UCSD-AML1 (cell line): ENCODE measurements at regions not wholly inside any gene's neighbourhood (a gene's known extent, or its start where the extent isn't known, plus 50 kb on each side); places are given as distances from the start of the nearest gene placed in this dataset.

Source experiments
- DNase-seq: peaks from one replicate; lab custom pipeline; 2025; ENCODE audit not compliant: unreplicated experiment; lab: John Stamatoyannopoulos, UW

DNA sequence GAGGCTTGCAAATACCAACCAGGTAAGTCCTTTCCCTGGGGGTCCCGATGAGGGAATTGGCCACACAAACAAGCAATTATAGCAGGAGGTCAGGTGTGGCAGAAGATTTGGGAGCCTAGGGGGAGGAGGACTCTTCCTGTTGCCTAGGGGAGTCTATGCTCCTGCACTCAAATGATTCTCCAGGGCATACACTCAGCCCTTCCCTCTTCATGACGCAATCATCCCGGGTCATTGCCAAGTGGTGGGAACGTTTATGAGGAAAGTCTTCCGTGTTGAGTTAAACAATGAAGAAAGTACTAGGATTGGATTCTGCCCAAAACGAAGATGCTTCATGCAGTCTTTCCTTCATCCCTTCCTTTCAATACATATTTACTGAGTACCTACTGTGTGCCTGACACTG lies 186.5 kb upstream of the TSHZ2 start:
- no peak for DNase-seq

DNA sequence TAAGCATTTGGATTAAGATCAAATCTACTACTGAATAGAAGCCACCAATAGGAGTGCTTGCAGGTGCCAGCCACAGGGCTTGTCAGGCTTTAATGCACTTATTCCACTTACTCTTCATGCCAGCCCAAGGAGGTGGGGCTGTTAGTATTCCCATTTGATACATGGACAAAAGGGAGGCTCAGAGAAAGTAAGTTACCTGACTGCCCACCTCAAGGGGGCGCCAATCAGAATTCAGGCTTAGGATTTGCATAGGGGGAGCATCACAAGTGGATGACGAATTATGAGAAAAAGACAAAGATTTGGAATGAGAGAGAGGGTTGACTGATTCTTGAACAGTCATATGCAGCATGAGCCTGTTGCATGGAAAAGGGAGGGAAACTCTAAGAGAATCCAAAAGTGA lies 188.4 kb upstream of the TSHZ2 start:
- DNase-seq = no peak

GRCh38 chr20:52780462-52780861 lies 191.7 kb upstream of the TSHZ2 start:
- DNase-seq = no peak

DNA sequence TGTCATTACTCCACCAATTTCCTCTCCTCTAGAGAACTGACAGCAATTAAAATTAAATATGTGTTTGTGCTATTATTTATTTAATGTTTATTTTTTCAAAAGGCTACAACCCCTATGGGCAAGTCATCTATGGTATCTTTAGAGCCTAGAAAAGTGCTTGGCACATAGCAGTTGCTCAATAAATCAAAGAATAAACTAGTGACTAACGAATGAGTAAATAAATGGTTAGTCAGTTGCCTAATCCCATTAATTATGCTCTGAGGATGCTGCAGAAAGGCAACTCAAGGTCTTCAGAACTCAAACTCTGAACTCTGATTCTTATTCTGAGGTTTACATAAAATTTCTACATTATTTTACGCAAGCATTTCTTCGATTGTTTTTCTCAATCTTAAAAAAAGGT lies 193.0 kb upstream of the TSHZ2 start:
- no peak for DNase-seq

DNA sequence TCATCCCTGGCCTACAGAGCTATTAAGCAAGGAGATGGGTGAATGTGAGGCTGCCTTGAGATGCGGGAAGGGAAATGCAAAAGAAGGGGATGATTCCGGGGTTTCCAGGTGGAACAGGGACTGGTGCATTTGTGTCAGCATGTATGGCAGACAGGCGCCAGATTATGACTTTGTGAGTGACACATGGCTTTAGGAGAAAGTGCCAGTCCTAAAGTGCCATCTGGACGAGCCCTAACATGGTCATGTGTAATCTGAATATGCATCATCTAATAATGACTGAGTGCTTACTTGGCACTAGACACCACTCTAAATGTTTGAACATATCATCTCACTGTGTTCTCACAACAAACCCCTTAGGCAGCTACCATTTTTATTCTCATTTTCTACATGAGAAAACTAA lies 195.0 kb upstream of the TSHZ2 start:
- no peak for DNase-seq

- DNase-seq = no peak
Observed at GRCh38 chr20:52775786-52776185, 196.4 kb upstream of the TSHZ2 start.

GRCh38 chr20:52768694-52769093 lies 203.5 kb upstream of the TSHZ2 start:
- no peak for DNase-seq

- DNase-seq = no peak
Observed at GRCh38 chr20:52766645-52767435, 205.3 kb upstream of the TSHZ2 start.

DNA sequence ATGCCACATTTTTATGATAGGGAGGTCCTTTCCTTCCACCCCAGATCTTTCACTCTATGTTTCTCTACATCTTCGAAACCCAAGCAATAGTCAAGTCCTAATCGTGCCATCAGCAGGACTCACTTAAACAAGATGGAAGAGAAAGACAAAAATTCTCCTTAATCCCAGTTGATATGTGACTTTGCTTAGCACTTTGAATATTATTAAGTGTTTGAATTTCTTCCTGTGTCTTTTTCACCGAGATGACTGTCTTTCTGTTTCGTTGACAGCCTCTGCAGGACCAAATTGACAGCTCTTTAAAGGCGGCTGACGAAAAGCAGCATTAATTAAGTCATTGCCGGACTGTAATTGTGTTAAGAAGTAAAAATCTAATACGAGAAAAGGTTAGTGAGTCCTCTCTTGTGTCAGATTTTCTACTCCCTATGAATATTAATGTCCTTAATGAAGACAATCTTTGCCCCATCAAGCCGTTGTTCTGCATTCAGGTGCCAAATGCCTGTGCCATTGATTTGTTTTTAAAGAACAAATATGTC lies 208.8 kb upstream of the TSHZ2 start:
- DNase-seq = no peak

DNA sequence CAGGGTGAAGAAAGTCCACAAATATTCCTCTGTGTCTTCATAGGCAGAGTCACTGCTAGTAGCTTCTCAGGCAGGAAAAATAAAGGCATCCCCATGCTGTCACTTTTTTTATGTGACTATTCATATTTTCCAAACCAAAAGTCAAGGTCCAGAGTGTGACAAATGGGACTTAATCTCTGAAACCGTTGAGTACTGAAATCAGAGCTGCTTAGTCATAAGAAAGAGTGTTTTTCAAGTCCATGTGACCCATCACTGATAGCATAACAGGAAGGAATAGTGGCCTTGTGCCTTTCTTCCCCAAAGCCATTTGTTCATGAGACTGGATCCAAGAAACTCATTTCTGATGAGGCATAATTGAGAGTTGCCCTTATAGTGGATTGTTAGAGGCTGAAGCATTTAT lies 210.3 kb upstream of the TSHZ2 start:
- no peak for DNase-seq

DNA sequence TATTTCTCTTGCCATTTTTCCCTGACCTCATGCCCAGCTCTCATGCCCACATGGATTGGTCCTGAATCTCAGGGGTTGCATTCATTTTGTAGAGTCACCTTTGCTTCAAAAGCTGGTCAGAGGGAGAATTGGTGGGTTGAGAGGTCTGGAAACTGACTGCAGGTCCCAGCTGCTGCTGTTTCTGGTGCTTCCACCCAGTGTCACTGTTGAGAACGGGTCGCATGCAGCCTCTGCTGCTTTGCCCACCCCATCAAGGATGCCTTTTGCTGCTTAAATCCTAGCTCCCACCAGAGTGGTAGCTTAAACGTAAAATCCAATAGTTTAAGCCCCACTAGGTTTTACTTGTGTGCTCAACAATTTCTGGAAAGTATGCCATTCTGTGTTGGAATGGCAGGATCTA lies 211.4 kb upstream of the TSHZ2 start:
- no peak for DNase-seq

- DNase-seq = no peak
Observed at GRCh38 chr20:52757411-52757810, 214.7 kb upstream of the TSHZ2 start.

- no peak for DNase-seq
Observed at GRCh38 chr20:52755744-52756143, 216.4 kb upstream of the TSHZ2 start.

DNA sequence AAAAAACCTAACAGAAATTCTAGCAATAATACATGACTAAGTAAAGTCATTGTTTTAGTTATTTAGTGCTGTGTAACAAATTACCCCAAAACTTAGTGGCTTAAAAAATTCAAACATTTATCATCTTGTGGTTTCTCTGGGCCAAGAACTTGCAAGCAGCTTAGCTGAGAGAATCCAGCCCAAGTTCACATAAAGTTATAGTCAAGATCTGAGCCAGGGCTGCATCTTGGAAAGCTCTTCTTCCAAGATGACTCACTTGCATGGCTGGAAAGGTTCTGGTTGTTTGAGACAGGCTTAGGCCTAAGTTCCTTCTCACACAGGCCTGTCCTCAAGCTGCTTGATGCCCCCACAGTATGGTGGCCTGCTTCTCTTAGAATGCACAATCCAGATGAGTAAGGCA lies 217.8 kb upstream of the TSHZ2 start:
- DNase-seq = no peak

- DNase-seq = no peak
Observed at GRCh38 chr20:52752023-52752422, 220.1 kb upstream of the TSHZ2 start.

GRCh38 chr20:52751571-52751970 lies 220.6 kb upstream of the TSHZ2 start:
- DNase-seq = no peak

DNA sequence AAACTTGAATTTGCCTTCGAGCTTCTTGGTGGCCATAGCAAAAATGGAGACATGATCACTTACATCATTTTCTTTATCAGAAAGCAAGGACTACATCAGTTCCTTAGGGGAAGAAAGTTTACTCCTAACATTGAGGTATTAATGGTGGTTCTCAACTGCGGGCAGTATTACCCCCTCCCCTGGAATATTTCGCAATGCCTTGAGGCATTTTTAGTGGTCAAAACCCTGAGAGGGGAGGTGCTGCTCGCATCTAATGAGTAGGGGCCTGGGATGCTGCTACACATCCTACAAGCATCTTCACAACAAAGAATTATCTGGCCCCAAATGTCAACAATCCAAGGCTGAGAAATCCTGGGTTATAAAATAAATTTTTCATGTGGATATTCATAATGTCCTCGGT lies 222.2 kb upstream of the TSHZ2 start:
- no peak for DNase-seq

DNA sequence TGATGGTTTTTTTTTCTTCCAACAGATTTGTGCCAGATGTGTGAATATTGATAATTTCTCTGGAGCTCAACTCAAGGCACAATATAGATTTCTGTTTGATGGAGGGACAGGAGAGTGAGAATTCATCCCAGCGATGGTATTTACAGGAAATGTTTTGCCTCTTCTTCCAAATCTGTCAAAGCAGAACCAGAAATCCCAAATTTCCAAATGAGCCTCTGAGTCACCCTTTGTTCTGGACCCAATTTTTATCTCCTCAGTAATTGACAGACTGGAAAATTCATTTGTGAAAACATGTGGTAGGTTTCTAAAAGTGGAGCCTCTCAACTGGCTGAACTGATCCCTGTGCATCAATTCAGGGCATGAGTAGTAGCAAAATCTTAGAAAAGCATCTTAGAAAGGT lies 223.2 kb upstream of the TSHZ2 start:
- no peak for DNase-seq

- no peak for DNase-seq
Observed at GRCh38 chr20:52748285-52748932, 223.7 kb upstream of the TSHZ2 start.

- DNase-seq = no peak
Observed at GRCh38 chr20:52747845-52748284, 224.3 kb upstream of the TSHZ2 start.

DNA sequence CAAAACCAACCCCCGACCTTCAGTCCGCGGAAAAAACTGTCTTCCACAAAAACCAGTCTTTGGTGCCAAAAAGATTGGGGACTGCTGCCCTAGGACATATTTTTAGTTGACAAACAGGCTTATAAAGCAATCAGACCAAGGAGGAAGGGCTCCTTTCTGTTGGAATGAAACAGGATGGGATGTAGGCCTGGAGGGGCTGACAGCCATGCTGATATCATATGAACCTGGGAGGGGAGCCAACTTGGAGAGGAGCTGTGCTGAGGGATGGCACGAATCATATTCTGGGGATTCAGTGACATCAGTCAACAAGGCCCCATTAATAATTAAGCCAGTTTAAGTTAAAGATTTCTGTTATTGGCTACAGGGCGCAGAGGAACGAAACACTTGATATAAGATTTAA lies 225.4 kb upstream of the TSHZ2 start:
- DNase-seq = no peak

DNA sequence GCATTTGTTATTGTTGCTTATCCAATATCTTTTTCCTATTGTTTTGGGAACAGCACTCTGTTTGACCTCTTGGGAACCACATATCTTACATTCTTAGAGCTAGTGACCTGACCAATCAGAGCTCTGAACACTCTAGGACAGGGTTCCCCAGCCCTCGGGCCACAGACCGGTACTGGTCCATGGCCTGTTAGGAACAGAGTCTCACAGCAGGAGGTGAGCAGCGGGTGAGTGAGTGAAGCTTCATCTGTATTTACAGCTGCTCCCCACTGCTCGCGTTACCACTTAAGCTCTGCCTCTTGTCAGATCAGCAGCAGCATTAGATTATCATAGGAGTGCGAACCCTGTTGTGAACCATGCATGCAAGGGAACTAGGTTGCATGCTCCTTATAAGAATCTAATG lies 226.0 kb upstream of the TSHZ2 start:
- no peak for DNase-seq

- DNase-seq = no peak
Observed at GRCh38 chr20:52744441-52744840, 227.7 kb upstream of the TSHZ2 start.
